ENCODE measurements at regions not wholly inside any gene's neighbourhood (a gene's known extent, or its start where the extent isn't known, plus 50 kb on each side); places are given as distances from the start of the nearest gene placed in this dataset.

DNA sequence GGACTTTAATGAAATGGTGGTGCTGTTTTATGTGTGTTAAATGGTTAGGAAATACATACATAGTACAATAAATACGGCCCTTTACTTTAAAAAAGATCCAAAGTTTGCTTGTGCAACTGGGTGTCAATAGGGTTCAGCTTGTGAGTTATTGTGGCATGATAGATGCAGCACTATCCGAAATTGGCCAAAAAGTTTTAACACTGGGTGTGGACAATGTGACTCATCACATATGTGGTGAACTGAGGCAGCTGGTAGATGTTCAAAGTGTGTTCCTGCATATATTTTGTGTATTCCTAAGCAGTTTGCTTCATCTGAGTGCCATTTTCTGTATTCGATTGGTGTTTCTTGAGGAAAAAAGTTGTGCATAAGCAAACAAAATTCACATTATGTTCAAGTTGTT, 473.1 kb downstream of the KIF20B start:
- TF ChIP-seq, protein P1, sequence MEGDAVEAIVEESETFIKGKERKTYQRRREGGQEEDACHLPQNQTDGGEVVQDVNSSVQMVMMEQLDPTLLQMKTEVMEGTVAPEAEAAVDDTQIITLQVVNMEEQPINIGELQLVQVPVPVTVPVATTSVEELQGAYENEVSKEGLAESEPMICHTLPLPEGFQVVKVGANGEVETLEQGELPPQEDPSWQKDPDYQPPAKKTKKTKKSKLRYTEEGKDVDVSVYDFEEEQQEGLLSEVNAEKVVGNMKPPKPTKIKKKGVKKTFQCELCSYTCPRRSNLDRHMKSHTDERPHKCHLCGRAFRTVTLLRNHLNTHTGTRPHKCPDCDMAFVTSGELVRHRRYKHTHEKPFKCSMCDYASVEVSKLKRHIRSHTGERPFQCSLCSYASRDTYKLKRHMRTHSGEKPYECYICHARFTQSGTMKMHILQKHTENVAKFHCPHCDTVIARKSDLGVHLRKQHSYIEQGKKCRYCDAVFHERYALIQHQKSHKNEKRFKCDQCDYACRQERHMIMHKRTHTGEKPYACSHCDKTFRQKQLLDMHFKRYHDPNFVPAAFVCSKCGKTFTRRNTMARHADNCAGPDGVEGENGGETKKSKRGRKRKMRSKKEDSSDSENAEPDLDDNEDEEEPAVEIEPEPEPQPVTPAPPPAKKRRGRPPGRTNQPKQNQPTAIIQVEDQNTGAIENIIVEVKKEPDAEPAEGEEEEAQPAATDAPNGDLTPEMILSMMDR (IDR thresholded peaks at IDR 0.05 in 4 of 5, conservative IDR thresholded peaks at IDR 0.05 in 1 of 5) = no peak
- TF ChIP-seq POLR2A (IDR thresholded peaks at IDR 0.05) = no peak

Measured in gastrocnemius medialis (tissue), 4 donors.